ENCODE measurements at regions not wholly inside any gene's neighbourhood (a gene's known extent, or its start where the extent isn't known, plus 50 kb on each side); places are given as distances from the start of the nearest gene placed in this dataset.

DNA sequence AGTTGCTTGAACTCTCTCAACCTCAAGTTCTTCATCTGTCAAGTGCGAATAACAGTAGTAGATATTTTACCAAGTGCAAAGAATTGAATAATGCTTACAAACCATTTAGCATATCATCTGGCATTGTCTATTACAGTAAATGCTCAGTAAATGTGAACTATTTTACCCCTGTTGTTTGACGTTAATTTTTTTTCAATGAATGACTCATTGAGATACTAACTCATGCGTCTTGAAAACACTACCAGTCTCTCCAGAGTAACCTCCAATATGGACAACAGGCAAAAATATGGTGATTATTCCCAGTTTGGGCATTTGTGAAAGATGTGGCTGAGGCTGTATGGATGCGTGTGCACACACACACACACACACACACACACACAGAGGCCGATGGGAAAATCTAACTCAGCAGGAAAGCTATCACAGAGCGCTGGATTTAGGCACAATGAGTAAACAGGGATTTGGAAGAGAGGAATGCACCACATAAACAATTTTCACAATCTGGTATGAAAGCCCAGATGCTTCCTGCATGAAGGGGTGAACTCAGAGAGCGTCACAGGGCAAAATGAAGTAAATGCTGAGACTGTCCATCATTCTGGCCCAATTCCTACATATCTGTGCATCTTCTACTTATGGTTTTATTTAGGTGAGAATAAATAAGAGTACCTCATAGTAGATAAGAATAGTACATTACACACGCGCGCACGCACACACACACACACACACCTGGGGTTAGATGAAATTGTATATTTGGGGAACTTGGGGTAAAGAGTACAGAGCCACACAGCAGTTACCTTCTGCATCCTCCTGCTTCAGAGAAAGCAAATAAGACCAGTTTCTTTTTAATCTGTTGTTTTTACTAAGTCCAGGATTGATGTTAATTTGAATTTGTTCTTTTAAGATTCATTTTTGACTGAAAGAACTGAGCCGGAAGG, 128.7 kb downstream of the PALM2AKAP2 start:
- Histone ChIP-seq H3K27me3 (ENCODE audit: insufficient read depth, low read length) (no peaks in the 10 kb centered on the region), H3K9me3 (ENCODE audit: low read length) (no peaks in the 10 kb centered on the region), H3K36me3 (ENCODE audit: insufficient read depth, low read length) (no peaks in the 10 kb centered on the region), H3K4me3 (ENCODE audit: low read length) (no peak overlapping the region), H2AFZ (ENCODE audit: low read depth, low read length) (no peak overlapping the region), H3K4me1 (ENCODE audit: insufficient read depth, low read length) (peaks cover 10% of the 10 kb centered on the region)

DNA sequence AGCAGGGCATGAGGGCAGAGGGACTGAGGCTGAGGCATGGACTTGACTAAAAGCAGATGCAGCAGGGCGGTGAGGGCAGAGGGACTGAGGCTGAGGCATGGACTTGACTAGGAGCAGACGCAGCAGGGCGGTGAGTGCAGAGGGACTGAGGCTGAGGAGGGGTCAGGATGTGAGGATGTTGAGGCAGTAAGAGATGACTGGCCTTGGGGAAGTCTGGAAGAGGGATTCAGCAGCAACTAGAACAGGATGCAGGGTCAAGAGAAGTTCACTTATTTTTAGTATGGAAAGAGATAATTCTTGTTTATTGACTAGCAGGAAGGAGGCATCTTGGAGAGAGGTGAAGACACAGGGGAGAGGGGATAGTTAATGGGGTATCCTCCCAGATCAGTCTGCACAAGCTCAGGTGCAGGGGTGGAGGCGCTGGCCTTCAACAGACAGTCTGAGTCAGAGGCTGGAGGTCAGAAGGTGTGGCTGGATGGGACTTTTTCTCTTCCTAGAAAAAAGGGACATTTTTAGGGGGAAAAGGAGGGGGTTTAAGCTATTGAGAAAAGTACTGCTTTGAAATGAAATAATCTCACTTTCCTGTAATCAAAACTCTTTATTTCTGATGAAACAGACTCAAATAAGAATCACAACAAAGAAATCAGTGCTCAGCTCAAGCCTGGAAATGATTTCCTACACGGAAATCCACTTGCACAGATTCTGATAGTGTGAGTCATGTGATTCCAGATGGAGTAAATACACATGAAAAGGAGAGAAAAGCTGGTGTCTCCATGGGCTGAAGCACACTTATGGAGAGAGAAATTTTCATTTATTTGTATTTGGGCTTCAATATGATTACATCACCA, 130.9 kb downstream of the PALM2AKAP2 start:
- no peak overlapping the region for H2AFZ ChIP-seq (ENCODE audit: low read depth, low read length)
- H3K4me3 ChIP-seq (ENCODE audit: low read length): no peak overlapping the region
- no peaks in the 10 kb centered on the region for H3K27me3 ChIP-seq (ENCODE audit: insufficient read depth, low read length)
- H3K36me3 ChIP-seq (ENCODE audit: insufficient read depth, low read length): no peaks in the 10 kb centered on the region
- H3K4me1 ChIP-seq (ENCODE audit: insufficient read depth, low read length): peaks cover 10% of the 10 kb centered on the region
- H3K9me3 ChIP-seq (ENCODE audit: low read length): no peaks in the 10 kb centered on the region

DNA sequence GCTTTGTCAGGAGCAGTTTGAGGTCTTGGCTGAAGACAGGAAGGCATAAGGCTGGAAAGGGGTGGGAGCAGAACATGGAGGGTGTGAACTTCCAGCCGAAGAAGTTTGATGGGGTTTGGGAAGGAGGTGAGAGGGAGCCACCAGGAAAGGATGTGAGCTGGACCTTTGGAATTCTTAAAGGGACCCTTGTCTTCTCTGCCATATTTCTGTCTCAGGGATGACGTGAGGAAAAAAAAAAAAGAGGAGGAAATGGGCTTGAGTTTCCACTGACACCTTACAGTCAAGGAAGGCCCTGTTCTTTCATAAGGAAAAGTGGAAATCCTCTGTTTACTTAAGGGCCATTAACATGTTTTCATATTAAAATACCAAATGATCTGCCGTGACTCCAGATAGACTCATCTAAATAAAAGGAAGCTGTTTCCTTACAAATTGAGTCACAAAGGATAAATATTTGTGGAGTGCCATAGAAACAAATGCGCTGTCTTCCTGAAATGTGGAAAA, 132.1 kb downstream of the PALM2AKAP2 start:
- Histone ChIP-seq H2AFZ (ENCODE audit: low read depth, low read length) (no peak overlapping the region), H3K9me3 (ENCODE audit: low read length) (no peaks in the 10 kb centered on the region), H3K27me3 (ENCODE audit: insufficient read depth, low read length) (no peaks in the 10 kb centered on the region), H3K36me3 (ENCODE audit: insufficient read depth, low read length) (no peaks in the 10 kb centered on the region), H3K4me3 (ENCODE audit: low read length) (no peak overlapping the region), H3K4me1 (ENCODE audit: insufficient read depth, low read length) (peaks cover 6% of the 10 kb centered on the region)

DNA sequence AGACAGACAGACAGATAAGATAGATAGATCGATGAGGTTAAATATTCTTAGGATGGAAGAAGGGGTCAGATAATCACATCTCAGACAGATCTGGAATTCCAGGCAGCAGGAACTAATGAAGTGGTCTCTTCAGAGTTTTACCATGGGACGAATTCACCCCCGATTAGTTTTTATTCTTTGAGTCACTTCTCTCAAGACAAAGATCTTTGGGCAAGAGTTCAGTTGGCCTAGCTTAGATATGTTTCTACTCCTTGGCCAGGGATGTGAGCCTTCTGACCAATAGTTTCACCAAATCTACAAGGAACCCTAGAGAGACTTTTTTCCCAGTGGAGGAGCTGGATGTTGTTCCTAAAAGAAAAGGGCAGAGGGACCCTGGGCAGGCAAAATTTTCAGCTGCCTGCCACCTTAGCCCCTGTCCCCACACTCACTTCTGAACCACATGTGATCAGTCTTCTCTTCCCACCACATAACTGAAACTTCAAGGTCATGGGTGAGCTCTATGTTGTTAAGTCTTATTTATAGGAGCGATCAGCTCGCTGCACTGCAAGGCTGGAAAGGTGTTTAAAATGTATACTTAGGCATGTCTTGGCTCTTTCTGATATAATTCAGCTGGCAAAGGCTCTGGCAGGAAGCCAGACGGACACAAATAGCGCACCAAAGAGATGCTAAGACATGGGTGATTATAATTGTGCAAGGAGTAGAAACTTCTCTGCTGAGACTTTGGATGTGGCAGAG, 132.9 kb downstream of the PALM2AKAP2 start:
- Histone ChIP-seq H3K36me3 (ENCODE audit: insufficient read depth, low read length) (no peaks in the 10 kb centered on the region), H3K27me3 (ENCODE audit: insufficient read depth, low read length) (no peaks in the 10 kb centered on the region), H2AFZ (ENCODE audit: low read depth, low read length) (no peak overlapping the region), H3K4me1 (ENCODE audit: insufficient read depth, low read length) (no peaks in the 10 kb centered on the region), H3K9me3 (ENCODE audit: low read length) (no peaks in the 10 kb centered on the region), H3K4me3 (ENCODE audit: low read length) (no peak overlapping the region)

DNA sequence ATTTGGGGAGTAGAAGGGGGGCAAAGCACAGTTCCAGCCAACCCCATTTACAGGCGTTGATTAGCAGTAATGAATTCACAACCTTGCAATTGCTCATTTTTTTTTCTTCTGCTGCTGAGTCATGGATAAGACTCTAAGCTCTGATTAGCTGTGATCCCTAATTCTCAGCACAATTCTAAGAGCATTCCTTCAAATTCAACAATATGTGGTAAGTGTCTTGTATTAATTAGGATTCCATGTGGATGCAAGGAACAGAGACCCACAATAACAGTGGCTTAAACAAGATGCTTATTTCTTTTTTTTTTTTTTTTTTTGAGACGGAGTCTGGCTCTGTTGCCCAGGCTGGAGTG, 133.4 kb downstream of the PALM2AKAP2 start:
- no peak overlapping the region for H2AFZ ChIP-seq (ENCODE audit: low read depth, low read length)
- no peaks in the 10 kb centered on the region for H3K36me3 ChIP-seq (ENCODE audit: insufficient read depth, low read length)
- no peaks in the 10 kb centered on the region for H3K9me3 ChIP-seq (ENCODE audit: low read length)
- no peaks in the 10 kb centered on the region for H3K27me3 ChIP-seq (ENCODE audit: insufficient read depth, low read length)
- no peaks in the 10 kb centered on the region for H3K4me1 ChIP-seq (ENCODE audit: insufficient read depth, low read length)
- no peak overlapping the region for H3K4me3 ChIP-seq (ENCODE audit: low read length)

DNA sequence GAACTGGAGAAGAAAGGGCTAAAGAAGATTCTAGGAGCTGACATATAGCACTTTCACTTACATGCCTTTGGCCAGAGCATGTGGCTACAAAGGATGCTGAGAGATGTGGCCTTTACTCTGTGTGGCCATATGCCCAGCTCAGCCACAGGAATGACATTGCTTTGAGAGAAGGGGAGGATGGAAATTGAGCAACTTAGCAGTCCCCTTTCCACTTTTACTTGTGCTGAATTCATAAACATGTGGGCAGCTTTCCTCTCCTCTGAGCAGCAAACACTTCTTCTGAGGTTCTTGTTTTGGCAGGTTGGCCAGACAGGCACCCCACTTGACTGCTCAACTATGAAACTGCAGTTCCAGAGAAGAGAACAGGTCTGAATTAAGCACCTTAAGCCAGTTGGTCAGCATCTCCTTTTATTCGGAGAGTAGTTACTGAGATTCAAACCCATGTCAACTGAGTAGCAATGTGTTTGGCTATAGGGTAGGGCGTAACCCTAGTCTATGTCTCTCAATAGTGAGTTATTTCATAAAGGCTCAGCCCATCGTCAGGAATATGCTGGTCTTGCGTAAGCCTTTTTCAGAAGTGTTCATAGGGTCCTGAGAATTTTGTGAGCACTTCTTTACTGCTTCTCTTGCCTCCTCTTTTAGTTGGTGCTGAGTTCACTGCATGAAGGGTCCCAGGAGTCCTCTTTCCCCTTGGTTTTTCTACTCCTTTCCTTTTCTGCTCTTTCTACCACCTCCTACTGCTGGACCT, 134.5 kb downstream of the PALM2AKAP2 start:
- Histone ChIP-seq H3K4me1 (ENCODE audit: insufficient read depth, low read length) (no peaks in the 10 kb centered on the region), H3K27me3 (ENCODE audit: insufficient read depth, low read length) (no peaks in the 10 kb centered on the region), H2AFZ (ENCODE audit: low read depth, low read length) (no peak overlapping the region), H3K9me3 (ENCODE audit: low read length) (no peaks in the 10 kb centered on the region), H3K4me3 (ENCODE audit: low read length) (no peak overlapping the region), H3K36me3 (ENCODE audit: insufficient read depth, low read length) (no peaks in the 10 kb centered on the region)

DNA sequence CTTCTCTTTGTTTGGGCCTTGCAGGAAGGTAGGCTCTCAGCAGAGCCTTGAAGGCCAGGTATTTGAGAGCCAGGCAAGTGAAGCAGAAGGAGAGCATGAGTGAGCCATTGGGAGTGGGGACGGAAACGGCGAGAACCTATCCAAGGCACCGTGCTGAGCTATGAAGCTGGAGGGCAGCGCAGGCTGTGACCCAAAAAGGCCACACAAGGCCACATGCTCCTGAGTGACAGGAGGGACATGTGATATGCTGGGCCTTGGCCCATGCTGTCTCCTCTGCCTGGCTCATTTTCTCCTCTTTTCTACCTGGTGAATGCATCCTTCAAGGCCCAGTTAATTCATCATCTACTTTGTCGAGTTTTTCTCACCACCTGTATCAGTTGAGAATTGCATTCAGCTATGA, 136.3 kb downstream of the PALM2AKAP2 start:
- H3K4me1 ChIP-seq (ENCODE audit: insufficient read depth, low read length): no peaks in the 10 kb centered on the region
- no peaks in the 10 kb centered on the region for H3K9me3 ChIP-seq (ENCODE audit: low read length)
- no peak overlapping the region for H3K4me3 ChIP-seq (ENCODE audit: low read length)
- H3K27me3 ChIP-seq (ENCODE audit: insufficient read depth, low read length): no peaks in the 10 kb centered on the region
- no peak overlapping the region for H2AFZ ChIP-seq (ENCODE audit: low read depth, low read length)
- no peaks in the 10 kb centered on the region for H3K36me3 ChIP-seq (ENCODE audit: insufficient read depth, low read length)

DNA sequence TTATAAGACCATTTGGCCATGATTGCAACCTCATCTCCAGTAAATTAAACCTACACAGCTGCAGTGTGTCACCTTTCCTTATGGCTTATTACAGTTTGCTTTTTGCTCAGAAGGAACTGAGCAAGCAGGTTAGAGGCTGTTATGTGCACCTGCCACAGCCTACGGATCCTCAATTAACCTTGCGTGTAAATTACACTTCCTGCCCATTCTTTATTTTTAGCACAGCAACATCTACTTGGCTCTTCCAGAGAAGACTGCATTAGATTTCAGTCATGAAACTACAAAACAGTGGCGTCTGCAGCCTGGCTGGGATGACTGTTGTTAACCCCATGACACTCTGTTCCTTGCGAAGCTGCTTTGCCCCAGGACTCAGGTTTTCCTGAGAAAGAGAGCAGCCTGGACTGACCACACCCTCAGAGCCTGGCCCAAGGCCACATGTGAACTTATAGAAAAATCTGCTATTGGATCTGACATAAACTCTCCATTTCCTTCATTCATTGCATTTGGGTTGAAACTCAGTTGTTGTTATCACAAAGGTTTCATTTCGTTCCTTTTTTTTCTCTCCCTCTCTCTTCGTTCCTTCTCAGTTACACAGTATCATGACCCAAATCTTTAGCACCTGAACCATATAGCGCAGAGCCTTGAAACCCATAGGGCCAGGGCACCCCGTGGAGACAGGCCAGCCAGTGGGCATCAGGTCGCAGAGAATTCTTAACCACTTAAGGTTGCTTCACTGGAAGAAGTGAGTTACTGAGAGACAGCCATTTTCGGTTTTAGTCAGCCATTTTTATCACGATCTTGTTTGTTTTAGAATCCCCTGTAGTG, 138.6 kb downstream of the PALM2AKAP2 start:
- H3K27me3 ChIP-seq (ENCODE audit: insufficient read depth, low read length): no peaks in the 10 kb centered on the region
- no peak overlapping the region for H3K4me3 ChIP-seq (ENCODE audit: low read length)
- H2AFZ ChIP-seq (ENCODE audit: low read depth, low read length): no peak overlapping the region
- H3K4me1 ChIP-seq (ENCODE audit: insufficient read depth, low read length): no peaks in the 10 kb centered on the region
- H3K9me3 ChIP-seq (ENCODE audit: low read length): no peaks in the 10 kb centered on the region
- no peaks in the 10 kb centered on the region for H3K36me3 ChIP-seq (ENCODE audit: insufficient read depth, low read length)

DNA sequence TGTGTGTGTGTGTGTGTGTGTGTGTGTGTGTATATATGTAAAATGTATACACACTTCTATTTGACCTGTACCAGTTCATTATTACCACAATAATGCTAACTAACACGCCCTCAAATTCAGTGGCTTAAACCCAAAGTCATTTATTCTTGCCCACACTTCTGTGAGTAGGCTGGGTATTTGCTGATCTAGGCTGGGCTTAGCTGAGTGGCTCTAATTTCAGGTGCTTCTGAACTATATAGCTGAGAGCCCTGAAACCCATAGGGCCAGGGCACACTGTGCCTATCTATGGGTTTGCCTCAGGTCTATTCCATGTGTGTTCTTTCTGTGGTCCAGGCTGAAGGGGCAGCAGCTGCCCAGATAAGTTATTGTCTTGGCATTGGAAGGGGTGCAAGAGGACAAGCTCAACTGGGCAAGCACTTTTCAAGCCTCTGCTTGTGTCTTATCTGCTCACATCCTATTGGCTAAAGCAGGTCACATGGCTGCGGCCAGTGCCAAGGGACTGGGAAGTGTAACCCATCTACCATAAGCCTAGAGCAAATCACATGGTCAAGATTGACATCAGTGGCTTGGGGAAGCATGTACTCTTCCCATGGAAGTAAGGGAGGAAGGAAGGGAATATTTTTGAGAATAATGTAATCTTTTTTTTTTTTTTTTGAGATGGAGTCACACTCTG, 139.9 kb downstream of the PALM2AKAP2 start:
- no peak overlapping the region for H3K4me3 ChIP-seq (ENCODE audit: low read length)
- H2AFZ ChIP-seq (ENCODE audit: low read depth, low read length): no peak overlapping the region
- no peaks in the 10 kb centered on the region for H3K27me3 ChIP-seq (ENCODE audit: insufficient read depth, low read length)
- no peaks in the 10 kb centered on the region for H3K36me3 ChIP-seq (ENCODE audit: insufficient read depth, low read length)
- H3K4me1 ChIP-seq (ENCODE audit: insufficient read depth, low read length): no peaks in the 10 kb centered on the region
- H3K9me3 ChIP-seq (ENCODE audit: low read length): no peaks in the 10 kb centered on the region

DNA sequence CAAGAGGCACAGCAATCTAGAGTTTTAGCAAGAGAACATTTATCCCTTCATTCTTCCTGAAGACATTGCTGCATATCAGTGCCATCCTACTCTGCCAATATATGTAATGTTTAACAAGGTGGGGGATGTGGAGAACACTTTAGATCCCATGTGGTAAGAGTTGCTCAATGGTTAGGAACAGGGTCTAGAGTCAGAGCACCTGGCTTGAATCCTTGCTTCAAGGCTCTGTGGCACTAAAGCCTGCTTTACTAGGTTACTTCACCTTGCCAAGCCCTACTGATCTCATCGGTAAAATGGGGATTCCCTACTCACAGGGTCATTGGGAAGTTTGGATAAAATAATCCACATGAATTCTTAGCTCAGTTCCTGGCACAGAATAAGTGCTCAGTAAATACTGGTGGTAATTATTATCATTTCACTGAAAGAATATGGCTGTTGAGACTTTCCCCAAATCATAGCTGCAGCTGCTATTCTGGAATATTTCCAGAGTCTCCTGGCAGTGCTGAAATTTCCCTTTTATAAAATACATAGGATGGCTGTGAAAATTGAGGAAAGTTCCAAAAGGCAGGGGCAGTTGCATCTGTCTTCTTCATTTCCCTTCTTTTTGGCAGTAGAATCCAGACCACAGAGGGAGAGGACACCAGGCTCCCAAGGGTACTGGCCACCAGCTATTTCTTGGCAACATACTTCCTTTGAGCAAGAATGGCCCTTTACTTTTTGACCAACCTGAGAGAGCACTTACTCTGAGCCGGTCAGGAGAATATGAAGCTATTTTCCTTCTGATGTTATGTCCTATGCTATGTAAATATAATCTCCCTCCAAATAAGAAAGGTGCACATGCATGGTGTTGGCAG, 142.8 kb downstream of the PALM2AKAP2 start:
- H3K4me1 ChIP-seq (ENCODE audit: insufficient read depth, low read length): no peaks in the 10 kb centered on the region
- no peak overlapping the region for H3K4me3 ChIP-seq (ENCODE audit: low read length)
- no peaks in the 10 kb centered on the region for H3K9me3 ChIP-seq (ENCODE audit: low read length)
- no peak overlapping the region for H2AFZ ChIP-seq (ENCODE audit: low read depth, low read length)
- H3K27me3 ChIP-seq (ENCODE audit: insufficient read depth, low read length): no peaks in the 10 kb centered on the region
- no peaks in the 10 kb centered on the region for H3K36me3 ChIP-seq (ENCODE audit: insufficient read depth, low read length)

DNA sequence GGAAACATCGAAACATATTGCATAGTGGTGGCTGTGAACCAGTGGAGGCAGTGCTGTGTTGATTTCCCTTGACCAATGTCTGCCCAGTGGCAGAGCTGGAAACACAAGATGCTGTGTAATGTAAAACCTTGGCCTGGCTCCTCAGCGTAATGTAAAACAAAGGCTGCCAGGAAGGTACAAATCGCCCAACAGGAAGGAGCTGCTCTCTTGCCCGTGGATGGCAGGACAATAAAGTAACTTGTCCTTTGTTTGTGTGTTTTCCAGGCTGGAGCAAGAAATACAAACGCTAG, 143.4 kb downstream of the PALM2AKAP2 start:
- H2AFZ ChIP-seq (ENCODE audit: low read depth, low read length): no peak overlapping the region
- H3K9me3 ChIP-seq (ENCODE audit: low read length): no peaks in the 10 kb centered on the region
- no peaks in the 10 kb centered on the region for H3K27me3 ChIP-seq (ENCODE audit: insufficient read depth, low read length)
- no peaks in the 10 kb centered on the region for H3K4me1 ChIP-seq (ENCODE audit: insufficient read depth, low read length)
- H3K36me3 ChIP-seq (ENCODE audit: insufficient read depth, low read length): no peaks in the 10 kb centered on the region
- H3K4me3 ChIP-seq (ENCODE audit: low read length): no peak overlapping the region

All from neuron (in vitro differentiated cells).